H1 (cell line): ENCODE measurements at regions not wholly inside any gene's neighbourhood (a gene's known extent, or its start where the extent isn't known, plus 50 kb on each side); places are given as distances from the start of the nearest gene placed in this dataset.

ENCODE experiments used
- CTCF ChIA-PET: fragments of 300-600 bp; sonication (Branson Sonifier 250); formaldehyde crosslinking; loops from one replicate; lab custom pipeline; 2021; ENCODE audit not compliant: partially characterized antibody; lab: Charles Lee
- POLR2A ChIA-PET: fragments of 300-600 bp; sonication (Branson Sonifier 250); formaldehyde crosslinking; loops from one replicate; lab custom pipeline; 2021; ENCODE audit warnings: inconsistent platforms; ENCODE audit not compliant: partially characterized antibody; lab: Charles Lee
- DNase-seq, 2 experiments: peaks; one replicate each; pipeline versions ENCODE4 v3.0.0 to v3.0.0-alpha.2; 2010 to 2022; ENCODE audit warnings: low spot score in 2 of 2, low read depth in 1 of 2, mixed read lengths in 1 of 2
- FAIRE-seq: peaks from 2 replicates; lab custom pipeline; 2011; peaks lifted over from hg19 to GRCh38; lab: Jason Lieb, UNC
- H2AFZ ChIP-seq: 2 replicates; pipeline ENCODE4 v1.8.1; 2012; ENCODE audit warnings: low read length, inconsistent platforms
- H2AK5ac ChIP-seq: 2 replicates; pipeline ENCODE4 v1.6.1; 2013; ENCODE audit warnings: low read depth, low read length
- H2BK120ac ChIP-seq: replicated peaks from 2 replicates; pipeline ENCODE3; 2013; ENCODE audit warnings: low read depth, low read length, inconsistent platforms
- H2BK12ac ChIP-seq: 2 replicates; pipeline ENCODE4 v1.6.1; 2013; ENCODE audit warnings: low read depth, low read length
- H2BK15ac ChIP-seq: 2 replicates; pipeline ENCODE4 v1.6.1; 2013; ENCODE audit warnings: low read length
- H2BK20ac ChIP-seq: 2 replicates; pipeline ENCODE4 v1.6.1; 2013; ENCODE audit warnings: low read length
- H2BK5ac ChIP-seq: 2 replicates; pipeline ENCODE4 v1.6.1; 2013; ENCODE audit warnings: low read depth, low read length
- H3K14ac ChIP-seq: 2 replicates; pipeline ENCODE4 v1.6.1; 2013; ENCODE audit warnings: inconsistent platforms; ENCODE audit not compliant: insufficient read length
- H3K18ac ChIP-seq: 2 replicates; pipeline ENCODE4 v1.6.1; 2013; ENCODE audit warnings: low read length; ENCODE audit errors: extremely low read depth
- H3K23ac ChIP-seq: 2 replicates; pipeline ENCODE4 v1.6.1; 2013; ENCODE audit warnings: inconsistent platforms; ENCODE audit not compliant: insufficient read length
- H3K23me2 ChIP-seq: 2 replicates; pipeline ENCODE4 v1.6.1; 2013; ENCODE audit warnings: low read depth, low read length
- H3K27ac ChIP-seq: 2 replicates; pipeline ENCODE4 v1.6.1; 2011; ENCODE audit warnings: low read depth, low read length, inconsistent platforms
- H3K27me3 ChIP-seq, 4 experiments: replicated peaks in 1 of 4; 1 replicate in 1 of 4; 2 replicates in 3 of 4; pipeline versions ENCODE4 v1.6.1 to v1.8.1; 2011 to 2013; ENCODE audit warnings: low read length in 3 of 4, mild to moderate bottlenecking in 3 of 4, inconsistent platforms in 2 of 4, mixed read lengths in 2 of 4, moderate library complexity in 1 of 4; ENCODE audit not compliant: control insufficient read depth in 3 of 4, insufficient read depth in 3 of 4; ENCODE audit errors: extremely low read depth in 1 of 4
- H3K36me3 ChIP-seq, 4 experiments: 2 replicates each; pipeline versions ENCODE4 v1.6.1 to v1.8.1; 2011 to 2013; ENCODE audit warnings: mild to moderate bottlenecking in 4 of 4, low read length in 3 of 4, moderate library complexity in 2 of 4, control low read depth in 1 of 4, inconsistent platforms in 1 of 4; ENCODE audit not compliant: insufficient read depth in 4 of 4, control insufficient read depth in 2 of 4
- H3K4ac ChIP-seq: replicated peaks from 2 replicates; pipeline ENCODE3; 2013; ENCODE audit warnings: low read length, low read depth, mixed read lengths, inconsistent platforms; ENCODE audit not compliant: insufficient read length
- H3K4me1 ChIP-seq, 4 experiments: replicated peaks in 1 of 4; 1 replicate in 1 of 4; 2 replicates in 3 of 4; pipeline versions ENCODE4 v1.6.1 to v1.8.1; 2011 to 2013; ENCODE audit warnings: low read length in 3 of 4, inconsistent platforms in 2 of 4, mixed read lengths in 1 of 4; ENCODE audit not compliant: insufficient read depth in 4 of 4, control insufficient read depth in 3 of 4
- H3K4me2 ChIP-seq, 2 experiments: 2 replicates each; pipeline versions ENCODE4 v1.6.1 to v1.8.1; 2011 to 2013; ENCODE audit warnings: low read depth in 2 of 2, low read length in 2 of 2, control low read depth in 1 of 2, inconsistent platforms in 1 of 2, mild to moderate bottlenecking in 1 of 2; ENCODE audit not compliant: insufficient read depth in 1 of 2
- H3K4me3 ChIP-seq, 4 experiments: fragments of 200-600, 300-600 bp in 1 of 4; sonication (generic), shearing (Covaris generic), sonication (Bioruptor Twin) in 1 of 4; 2 replicates each; pipeline versions ENCODE4 v1.5.1 to v1.8.1; 2011 to 2016; ENCODE audit warnings: low read length in 4 of 4, low read depth in 3 of 4, control low read depth in 2 of 4, inconsistent platforms in 2 of 4, mild to moderate bottlenecking in 2 of 4, mixed read lengths in 1 of 4, moderate library complexity in 1 of 4; ENCODE audit not compliant: insufficient read depth in 2 of 4; ENCODE audit errors: extremely low read depth in 1 of 4
- H3K56ac ChIP-seq: replicated peaks from 2 replicates; pipeline ENCODE3; 2013; ENCODE audit warnings: low read depth, mild to moderate bottlenecking, mixed read lengths, low read length, inconsistent platforms; ENCODE audit not compliant: insufficient read length
- H3K79me1 ChIP-seq: 2 replicates; pipeline ENCODE4 v1.6.1; 2013; ENCODE audit warnings: low read depth, low read length, control low read depth
- H3K79me2 ChIP-seq, 2 experiments: 2 replicates each; pipeline versions ENCODE4 v1.6.1 to v1.8.1; 2012 to 2013; ENCODE audit warnings: low read length in 2 of 2, mild to moderate bottlenecking in 2 of 2, inconsistent platforms in 1 of 2; ENCODE audit not compliant: insufficient read depth in 2 of 2, control insufficient read depth in 1 of 2
- H3K9ac ChIP-seq, 4 experiments: replicated peaks in 1 of 4; 1 replicate in 1 of 4; 2 replicates in 3 of 4; pipeline versions ENCODE4 v1.6.1 to v1.8.1; 2011 to 2013; ENCODE audit warnings: low read depth in 3 of 4, low read length in 3 of 4, control low read depth in 2 of 4, mild to moderate bottlenecking in 2 of 4, moderate library complexity in 2 of 4, inconsistent platforms in 1 of 4; ENCODE audit errors: extremely low read depth in 1 of 4
- H3K9me3 ChIP-seq, 2 experiments: 2 replicates each; pipeline versions ENCODE4 v1.6.1 to v1.8.1; 2012 to 2013; ENCODE audit warnings: mild to moderate bottlenecking in 2 of 2, moderate library complexity in 2 of 2, control low read depth in 1 of 2, inconsistent platforms in 1 of 2, low read depth in 1 of 2, low read length in 1 of 2, mixed read lengths in 1 of 2; ENCODE audit not compliant: insufficient read depth in 2 of 2
- H4K20me1 ChIP-seq, 2 experiments: replicated peaks in 1 of 2; 2 replicates each; pipeline versions ENCODE3 to v1.8.1; 2011 to 2013; ENCODE audit warnings: inconsistent platforms in 2 of 2, low read length in 2 of 2, mild to moderate bottlenecking in 1 of 2; ENCODE audit not compliant: insufficient read depth in 2 of 2, control insufficient read depth in 1 of 2
- H4K5ac ChIP-seq: 2 replicates; pipeline ENCODE4 v1.6.1; 2013; ENCODE audit warnings: low read length, low read depth, mixed read lengths, inconsistent platforms; ENCODE audit not compliant: insufficient read length
- H4K8ac ChIP-seq: 2 replicates; pipeline ENCODE4 v1.8.0; 2013; ENCODE audit warnings: mild to moderate bottlenecking, moderate library complexity, low read length, inconsistent platforms; ENCODE audit not compliant: insufficient read depth; ENCODE audit errors: extremely low read depth
- H4K91ac ChIP-seq: replicated peaks from 2 replicates; pipeline ENCODE3; 2013; ENCODE audit warnings: low read length, mixed read lengths, inconsistent platforms; ENCODE audit not compliant: insufficient read length
- CHD1 ChIP-seq: IDR thresholded peaks from 2 replicates; pipeline ENCODE4 v1.6.1; 2012; ENCODE audit warnings: low read depth, low read length, improper control_type of control experiment
- MAFK ChIP-seq: IDR thresholded peaks from 2 replicates; pipeline ENCODE4 v1.6.1; 2012; ENCODE audit warnings: low read depth, mild to moderate bottlenecking, improper control_type of control experiment, low read length
- PHF8 ChIP-seq: fragments of 200-600 bp; sonication (generic); conservative IDR thresholded peaks from 2 replicates; pipeline ENCODE4 v1.7.1; 2012; ENCODE audit warnings: low read depth, mild to moderate bottlenecking, inconsistent platforms, low read length, moderate library complexity
- POLR2AphosphoS5 ChIP-seq: IDR thresholded peaks from 2 replicates; pipeline ENCODE4 v1.6.1; 2011; ENCODE audit warnings: low read depth, low read length

- Histone ChIP-seq H2BK120ac (no peak overlapping the region), H3K56ac (no peak overlapping the region), H4K20me1 (no peaks in the 10 kb centered on the region), H3K14ac (no peak overlapping the region), H3K4me3 (no peak overlapping the region), H3K4ac (no peak overlapping the region), H2BK12ac (no peak overlapping the region), H3K23me2 (no peaks in the 10 kb centered on the region), H3K9ac (no peak overlapping the region), H3K27me3 (no peaks in the 10 kb centered on the region), H3K36me3 (no peaks in the 10 kb centered on the region), H3K4me2 (no peak overlapping the region), H4K5ac (no peak overlapping the region), H4K8ac (no peak overlapping the region), H2AK5ac (no peak overlapping the region), H3K79me1 (no peaks in the 10 kb centered on the region), H3K27ac (no peak overlapping the region), H3K23ac (no peak overlapping the region), H3K18ac (no peak overlapping the region), H2BK5ac (no peak overlapping the region), H2BK15ac (no peak overlapping the region), H3K79me2 (no peaks in the 10 kb centered on the region), H3K9me3 (no peaks in the 10 kb centered on the region; a peak in 1 of 4 replicates), H2BK20ac (no peak overlapping the region), H2AFZ (no peak overlapping the region), H3K4me1 (no peaks in the 10 kb centered on the region), H4K91ac (no peak overlapping the region)
- POLR2A ChIA-PET, result no interaction called here
- CTCF ChIA-PET, result no interaction called here
- FAIRE-seq, result no peak
- no peak for DNase-seq
- TF ChIP-seq MAFK, result no peak
- TF ChIP-seq PHF8, result no peak
- no peak for TF ChIP-seq POLR2AphosphoS5
- no peak for TF ChIP-seq CHD1
Measured at GRCh38 chr13:85432881-85433280, 366.3 kb downstream of the SLITRK6 start.
